IPS DF 6.9 (cell line): ENCODE measurements at regions not wholly inside any gene's neighbourhood (a gene's known extent, or its start where the extent isn't known, plus 50 kb on each side); places are given as distances from the start of the nearest gene placed in this dataset.
"Not testable (repeated sequence)": the region's sequence is repeated elsewhere in the genome, so short reads cannot be mapped to it uniquely, and the experiment has no call there.

ENCODE experiments used
- DNase-seq: peaks from one replicate; pipeline ENCODE4 v3.0.0-alpha.2; 2013; ENCODE audit warnings: low read depth, low spot score
- H3K27ac ChIP-seq: one replicate; pipeline ENCODE4 v1.5.1; 2013; ENCODE audit warnings: low read length, control low read depth
- H3K27me3 ChIP-seq: 2 replicates; pipeline ENCODE4 v1.6.1; 2013; ENCODE audit warnings: mild to moderate bottlenecking, low read length; ENCODE audit not compliant: control insufficient read depth, insufficient read depth
- H3K36me3 ChIP-seq: 2 replicates; pipeline ENCODE4 v1.6.1; 2013; ENCODE audit warnings: low read length; ENCODE audit not compliant: control insufficient read depth, insufficient read depth
- H3K4me1 ChIP-seq: 2 replicates; pipeline ENCODE4 v1.6.1; 2013; ENCODE audit warnings: low read length; ENCODE audit not compliant: control insufficient read depth, insufficient read depth
- H3K4me3 ChIP-seq: 2 replicates; pipeline ENCODE4 v1.5.1; 2013; ENCODE audit warnings: mild to moderate bottlenecking, low read length
- H3K9me3 ChIP-seq: 2 replicates; pipeline ENCODE4 v1.6.1; 2013; ENCODE audit warnings: low read length, inconsistent platforms; ENCODE audit not compliant: control insufficient read depth, insufficient read depth
- WGBS: extraction: QIAGEN DNeasy Blood & Tissue Kit; methylation state at CpG from one replicate; pipeline ENCODE4 v1.1.7; 2013; ENCODE audit warnings: mixed read lengths, missing lambda C conversion rate; ENCODE audit not compliant: insufficient read length, insufficient coverage; 5-methylcytosine and 5-hydroxymethylcytosine counted together

DNA sequence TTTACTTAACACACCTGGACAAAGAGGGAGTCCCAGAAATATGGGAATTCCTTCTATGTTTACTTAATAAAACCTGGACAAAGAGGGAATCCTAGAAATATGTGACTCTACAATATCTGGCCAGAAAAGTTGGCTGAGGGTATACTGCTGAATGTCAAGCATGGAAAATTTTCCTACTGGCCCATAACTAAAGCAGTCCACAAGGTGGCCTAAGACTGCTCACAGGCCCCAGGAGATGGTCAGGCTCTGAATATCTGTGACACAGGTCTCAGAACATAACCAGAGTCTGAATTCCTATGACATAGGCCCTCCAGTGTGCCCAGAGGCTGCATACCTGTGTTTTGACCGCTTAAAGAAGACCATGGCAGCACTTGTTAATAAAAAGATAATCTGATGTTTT lies 578.2 kb upstream of the NRSN1 start:
- no peak overlapping the region for H3K4me3 ChIP-seq
- DNase-seq = no peak
- no peak overlapping the region for H3K27ac ChIP-seq
- H3K36me3 ChIP-seq = no peaks in the 10 kb centered on the region
- no CpG with 5 or more reads among the region's 1 CpG for WGBS
- H3K9me3 ChIP-seq = no peaks in the 10 kb centered on the region
- H3K4me1 ChIP-seq = no peaks in the 10 kb centered on the region
- H3K27me3 ChIP-seq = no peaks in the 10 kb centered on the region

- not testable (repeated sequence) for H3K27ac ChIP-seq, H3K27me3 ChIP-seq, H3K4me3 ChIP-seq, H3K36me3 ChIP-seq, H3K9me3 ChIP-seq, DNase-seq, H3K4me1 ChIP-seq
- no CpG with 5 or more reads among the region's 1 CpG for WGBS
These were observed 571.1 kb upstream of the NRSN1 start for GRCh38 chr6:23554953-23555352.

- Histone ChIP-seq H3K9me3 (no peaks in the 10 kb centered on the region), H3K27ac (no peak overlapping the region), H3K4me3 (no peak overlapping the region), H3K27me3 (no peaks in the 10 kb centered on the region), H3K4me1 (no peaks in the 10 kb centered on the region), H3K36me3 (no peaks in the 10 kb centered on the region)
- DNase-seq = no peak
- WGBS = no CpG with 5 or more reads among the region's 9 CpGs
These were observed 566.2 kb upstream of the NRSN1 start for GRCh38 chr6:23559587-23560343.

- Histone ChIP-seq H3K36me3 (no peaks in the 10 kb centered on the region), H3K4me3 (no peak overlapping the region), H3K27me3 (no peaks in the 10 kb centered on the region), H3K27ac (no peak overlapping the region), H3K4me1 (no peaks in the 10 kb centered on the region), H3K9me3 (no peaks in the 10 kb centered on the region)
- DNase-seq = no peak
- no CpG with 5 or more reads among the region's 1 CpG for WGBS
These were observed 564.3 kb upstream of the NRSN1 start for GRCh38 chr6:23561732-23562131.

- H3K27me3 ChIP-seq = no peaks in the 10 kb centered on the region
- H3K9me3 ChIP-seq = no peaks in the 10 kb centered on the region
- no CpG with 5 or more reads among the region's 3 CpGs for WGBS
- no peak for DNase-seq
- no peaks in the 10 kb centered on the region for H3K4me1 ChIP-seq
- H3K36me3 ChIP-seq = no peaks in the 10 kb centered on the region
- H3K4me3 ChIP-seq = no peak overlapping the region
- H3K27ac ChIP-seq = no peak overlapping the region
These were observed 563.5 kb upstream of the NRSN1 start for GRCh38 chr6:23562554-23562953.

DNA sequence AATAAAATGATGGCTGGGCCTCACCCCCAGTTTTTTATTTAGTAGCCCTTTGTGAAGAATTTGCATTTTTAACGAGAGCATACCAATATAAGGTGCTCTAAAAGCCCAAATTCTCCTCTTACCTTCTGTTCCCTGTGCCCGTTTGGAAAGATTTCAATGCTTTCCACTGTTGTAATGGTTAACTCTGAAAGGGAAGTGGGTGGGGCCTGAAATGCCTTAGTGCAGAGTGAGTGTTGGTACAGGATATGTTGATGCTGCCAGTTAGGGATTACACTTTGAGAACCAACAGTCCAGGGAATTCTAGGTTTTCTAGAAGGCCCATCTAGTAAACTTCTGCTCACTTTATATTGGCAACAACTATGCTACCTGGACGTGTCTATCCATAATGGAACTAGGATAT lies 562.7 kb upstream of the NRSN1 start:
- Histone ChIP-seq H3K4me1 (no peaks in the 10 kb centered on the region), H3K27me3 (no peaks in the 10 kb centered on the region), H3K36me3 (no peaks in the 10 kb centered on the region), H3K27ac (no peak overlapping the region), H3K4me3 (no peak overlapping the region), H3K9me3 (no peaks in the 10 kb centered on the region)
- DNase-seq = no peak
- WGBS = no CpG with 5 or more reads among the region's 3 CpGs

DNA sequence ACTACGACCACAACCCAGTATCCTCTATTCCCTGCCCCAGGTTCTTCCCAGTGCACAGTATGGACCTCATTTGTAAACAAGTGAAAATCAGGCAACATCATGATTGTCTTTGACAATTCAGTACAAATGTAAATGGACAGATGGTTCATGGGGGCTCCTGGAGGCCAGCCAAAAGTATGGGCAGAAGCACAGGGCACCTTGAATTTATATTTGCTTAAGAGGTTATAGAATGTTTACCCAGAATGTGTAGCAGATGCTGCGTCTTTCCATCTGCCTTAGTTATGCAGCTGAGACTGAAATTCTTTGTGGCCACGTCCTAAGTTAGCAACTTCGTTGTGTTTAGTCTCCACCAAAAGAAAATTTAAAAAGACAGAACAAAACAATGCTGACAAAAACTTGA lies 559.6 kb upstream of the NRSN1 start:
- H3K27me3 ChIP-seq = no peaks in the 10 kb centered on the region
- no peak overlapping the region for H3K27ac ChIP-seq
- H3K4me1 ChIP-seq = no peaks in the 10 kb centered on the region
- H3K36me3 ChIP-seq = no peaks in the 10 kb centered on the region
- H3K9me3 ChIP-seq = no peaks in the 10 kb centered on the region
- no peak for DNase-seq
- H3K4me3 ChIP-seq = no peak overlapping the region
- no CpG with 5 or more reads among the region's 4 CpGs for WGBS

- no peaks in the 10 kb centered on the region for H3K27me3 ChIP-seq
- no peak overlapping the region for H3K27ac ChIP-seq
- no peak overlapping the region for H3K4me3 ChIP-seq
- no CpG with 5 or more reads among the region's 1 CpG for WGBS
- H3K36me3 ChIP-seq = no peaks in the 10 kb centered on the region
- no peaks in the 10 kb centered on the region for H3K4me1 ChIP-seq
- no peaks in the 10 kb centered on the region for H3K9me3 ChIP-seq
- DNase-seq = no peak
These were observed 557.7 kb upstream of the NRSN1 start for GRCh38 chr6:23568292-23568691.

- no peaks in the 10 kb centered on the region for H3K4me1 ChIP-seq
- H3K36me3 ChIP-seq = no peaks in the 10 kb centered on the region
- H3K27ac ChIP-seq = no peak overlapping the region
- DNase-seq = no peak
- no CpG with 5 or more reads among the region's 5 CpGs for WGBS
- H3K27me3 ChIP-seq = no peaks in the 10 kb centered on the region
- H3K9me3 ChIP-seq = no peaks in the 10 kb centered on the region
- no peak overlapping the region for H3K4me3 ChIP-seq
These were observed 541.8 kb upstream of the NRSN1 start for GRCh38 chr6:23584134-23584763.

- no peaks in the 10 kb centered on the region for H3K36me3 ChIP-seq
- no peak overlapping the region for H3K4me3 ChIP-seq
- no CpG with 5 or more reads among the region's 1 CpG for WGBS
- H3K9me3 ChIP-seq = no peaks in the 10 kb centered on the region
- no peaks in the 10 kb centered on the region for H3K27me3 ChIP-seq
- DNase-seq = no peak
- H3K4me1 ChIP-seq = no peaks in the 10 kb centered on the region
- H3K27ac ChIP-seq = no peak overlapping the region
These were observed 538.4 kb upstream of the NRSN1 start for GRCh38 chr6:23587582-23587981.

DNA sequence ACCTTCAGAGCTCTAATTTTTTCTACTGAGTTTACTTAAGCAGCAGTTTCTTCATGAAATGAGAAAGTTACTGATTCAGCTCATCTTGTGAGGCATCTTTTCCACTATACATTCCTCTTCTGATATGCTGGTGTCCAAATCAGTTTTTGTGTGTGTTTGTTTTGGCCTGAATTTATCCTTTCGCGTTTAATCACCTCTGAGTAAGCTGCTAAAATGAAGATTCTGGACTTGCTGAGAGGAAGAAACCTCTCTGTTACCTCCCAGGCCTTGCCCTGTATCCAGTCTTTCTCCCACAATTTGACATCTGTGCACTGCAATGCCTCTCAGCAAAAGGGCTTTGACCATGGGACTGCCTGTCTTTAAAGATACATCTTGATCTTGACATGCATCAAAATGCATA lies 536.2 kb upstream of the NRSN1 start:
- no CpG with 5 or more reads among the region's 2 CpGs for WGBS
- no peak overlapping the region for H3K4me3 ChIP-seq
- H3K27ac ChIP-seq = no peak overlapping the region
- H3K36me3 ChIP-seq = no peaks in the 10 kb centered on the region
- no peak for DNase-seq
- H3K4me1 ChIP-seq = no peaks in the 10 kb centered on the region
- no peaks in the 10 kb centered on the region for H3K27me3 ChIP-seq
- no peaks in the 10 kb centered on the region for H3K9me3 ChIP-seq
